EH (cell line): ENCODE measurements at regions not wholly inside any gene's neighbourhood (a gene's known extent, or its start where the extent isn't known, plus 50 kb on each side); places are given as distances from the start of the nearest gene placed in this dataset.

Experiments
- DNase-seq: peaks from one replicate; pipeline ENCODE4 v3.0.0-alpha.2; 2015; ENCODE audit warnings: low read depth

DNA sequence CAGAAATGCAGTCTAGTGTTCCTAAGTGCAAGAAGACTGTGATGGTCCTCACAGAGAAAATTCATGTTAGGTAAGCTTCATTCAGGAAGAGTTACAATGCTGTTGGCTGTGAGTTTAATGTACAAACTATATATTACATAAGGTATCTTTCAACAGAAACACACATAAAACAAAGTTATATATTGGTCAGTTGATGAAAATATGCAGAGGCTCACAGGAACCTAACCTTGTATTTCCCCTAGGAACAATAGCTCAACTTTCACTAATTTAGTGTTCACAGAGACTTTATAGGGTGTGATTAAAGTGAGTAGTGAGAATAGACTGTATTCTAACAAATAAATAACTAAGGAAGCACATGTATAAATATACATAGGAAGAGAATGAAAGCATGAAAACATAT is 676.9 kb upstream of the ADGRL4 start:
- no peak for DNase-seq

DNA sequence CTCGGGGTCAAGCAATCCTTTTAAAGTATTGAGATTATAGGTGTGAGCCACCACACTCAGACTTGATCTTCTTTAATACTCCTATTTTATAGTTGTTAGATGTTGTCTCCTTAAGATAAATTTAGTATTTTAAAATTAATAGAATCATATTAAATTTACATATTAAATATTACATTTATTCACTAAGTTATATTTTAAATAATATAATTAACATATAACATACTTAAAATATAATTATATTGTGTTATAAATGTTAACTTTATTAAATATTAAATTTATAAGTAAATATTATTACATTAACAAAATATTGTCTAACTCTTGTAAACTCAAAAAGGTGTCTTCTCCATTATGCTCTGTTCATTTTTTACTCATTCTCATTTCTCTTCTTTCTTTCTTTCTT is 675.9 kb upstream of the ADGRL4 start:
- no peak for DNase-seq

DNA sequence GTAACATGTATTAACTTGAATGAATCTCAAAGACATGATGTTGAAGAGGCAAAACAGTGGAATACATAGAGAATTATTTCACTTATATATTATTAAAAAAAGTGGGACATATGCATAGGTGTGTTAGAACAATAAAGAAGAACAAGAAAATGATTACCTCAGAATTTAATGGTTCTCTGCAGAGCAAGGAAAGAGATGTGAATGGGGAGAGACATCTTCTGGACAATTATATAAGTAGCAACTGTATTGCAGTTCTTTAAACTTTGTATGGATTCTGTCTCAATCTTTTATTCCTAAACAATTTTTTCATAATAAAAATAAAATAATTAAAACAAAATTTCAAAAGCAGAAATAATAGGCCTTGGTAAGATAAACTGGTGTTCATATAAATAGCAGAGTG is 674.9 kb upstream of the ADGRL4 start:
- no peak for DNase-seq

DNA sequence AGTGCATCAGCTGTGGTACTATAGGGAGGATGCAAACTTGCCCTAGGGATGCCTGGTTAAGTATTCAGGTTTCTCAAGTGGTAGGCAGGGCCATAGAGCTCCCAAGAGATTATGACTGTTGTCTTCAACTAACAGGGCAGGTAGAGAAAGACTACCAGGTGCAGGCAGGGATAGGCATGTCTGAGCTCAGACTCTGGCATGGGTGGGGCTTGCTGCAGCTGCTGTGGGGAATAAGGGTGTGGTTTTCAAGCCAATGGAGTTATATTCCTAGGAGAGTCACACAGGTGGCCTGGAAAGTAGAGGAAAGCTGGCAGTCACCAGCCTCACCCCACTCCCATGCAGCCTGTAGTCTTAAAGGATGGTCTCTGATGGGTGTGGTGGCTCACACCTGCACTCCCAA is 673.4 kb upstream of the ADGRL4 start:
- no peak for DNase-seq

DNA sequence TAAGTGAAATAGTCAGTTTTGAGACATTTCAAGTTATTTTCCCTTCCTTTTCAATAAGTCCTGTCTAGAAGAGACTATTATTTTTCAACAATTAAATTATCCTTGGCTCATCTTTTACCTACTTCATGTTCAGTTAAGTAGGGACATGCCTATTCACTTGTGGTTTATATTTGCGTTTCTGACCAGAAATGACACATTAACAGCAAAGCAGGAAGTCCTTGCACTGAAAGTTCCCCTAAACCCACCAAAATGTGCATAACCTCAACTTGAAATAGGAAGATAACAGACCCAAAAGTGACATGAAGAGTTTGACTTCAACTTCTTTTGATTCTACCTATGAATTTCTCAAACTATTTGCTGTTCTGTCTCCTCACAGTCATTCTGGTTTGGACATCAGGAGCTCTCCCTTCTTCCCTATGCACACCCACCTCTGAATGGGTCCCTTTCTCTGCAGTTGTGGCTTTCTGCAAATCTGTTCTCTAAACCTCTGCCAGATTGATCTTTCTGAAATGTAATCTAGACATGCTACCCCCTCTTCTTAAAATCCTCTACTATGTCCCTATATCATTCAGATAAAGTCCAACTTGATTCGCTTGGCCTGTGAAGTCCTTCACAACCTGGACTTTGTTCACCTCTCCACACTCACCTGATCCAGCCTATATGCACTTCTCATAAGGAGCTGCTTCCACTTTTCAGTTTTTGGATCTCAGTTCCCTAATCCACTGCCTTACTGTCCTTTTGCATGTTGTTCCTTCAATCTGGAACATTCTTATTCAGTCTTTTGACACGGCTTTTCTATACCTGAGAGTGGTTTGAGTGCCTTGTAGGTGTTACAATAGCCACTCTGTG is 661.5 kb upstream of the ADGRL4 start:
- no peak for DNase-seq

DNA sequence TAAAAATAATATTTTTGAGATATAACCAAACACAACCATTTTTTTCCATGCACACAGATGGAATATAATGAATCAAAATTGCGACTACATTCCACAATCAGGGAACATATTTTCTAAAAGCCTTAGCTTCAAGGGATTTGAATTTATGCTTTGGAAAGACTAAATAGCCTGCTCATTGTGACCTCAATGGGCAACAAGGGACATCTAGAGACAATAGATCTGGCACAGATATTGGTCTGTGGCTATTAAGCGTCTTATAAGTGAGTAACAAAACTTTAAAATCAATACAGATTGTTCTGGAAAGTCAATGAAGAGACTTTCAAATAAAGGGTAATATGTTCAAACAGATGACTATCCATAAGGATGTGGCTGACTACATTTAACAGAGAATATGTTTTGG is 660.6 kb upstream of the ADGRL4 start:
- DNase-seq: no peak

DNA sequence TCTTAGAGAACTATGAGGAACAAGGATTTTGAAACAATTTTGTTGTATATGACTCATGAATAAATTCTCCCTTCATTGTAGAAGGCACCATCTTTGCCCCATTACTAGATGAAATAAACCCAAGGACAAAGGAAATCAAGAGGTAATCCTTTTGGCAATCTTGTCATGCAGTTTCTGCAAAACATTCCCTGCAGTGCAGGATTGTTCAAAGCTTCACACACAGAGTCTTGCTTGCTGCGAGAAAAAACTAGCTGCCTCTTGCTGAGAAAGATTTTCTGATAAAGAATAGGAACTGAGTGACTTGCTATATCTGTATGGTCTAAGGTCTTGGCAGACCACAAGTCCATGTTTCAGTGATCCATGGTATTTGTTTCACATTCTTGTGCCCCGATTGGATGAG is 657.4 kb upstream of the ADGRL4 start:
- DNase-seq: peak; percentile 31

DNA sequence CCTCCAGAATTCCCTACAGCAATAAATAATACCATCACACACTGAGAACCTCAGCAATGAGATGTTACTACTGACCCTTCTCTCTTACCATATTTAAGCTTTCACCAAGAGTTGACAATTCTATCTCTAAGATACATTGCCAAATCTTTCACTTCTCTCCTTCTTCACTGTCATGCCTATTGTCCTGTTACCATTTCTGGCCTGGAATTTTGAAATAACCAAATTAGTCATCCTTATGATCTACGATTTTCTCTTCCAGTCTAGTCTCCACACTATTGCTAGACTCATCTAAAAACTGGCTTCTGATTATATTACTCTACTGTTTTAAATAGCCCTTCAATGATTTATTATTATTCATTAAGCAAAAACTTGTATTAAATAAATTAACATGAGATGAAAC is 656.1 kb upstream of the ADGRL4 start:
- no peak for DNase-seq

DNA sequence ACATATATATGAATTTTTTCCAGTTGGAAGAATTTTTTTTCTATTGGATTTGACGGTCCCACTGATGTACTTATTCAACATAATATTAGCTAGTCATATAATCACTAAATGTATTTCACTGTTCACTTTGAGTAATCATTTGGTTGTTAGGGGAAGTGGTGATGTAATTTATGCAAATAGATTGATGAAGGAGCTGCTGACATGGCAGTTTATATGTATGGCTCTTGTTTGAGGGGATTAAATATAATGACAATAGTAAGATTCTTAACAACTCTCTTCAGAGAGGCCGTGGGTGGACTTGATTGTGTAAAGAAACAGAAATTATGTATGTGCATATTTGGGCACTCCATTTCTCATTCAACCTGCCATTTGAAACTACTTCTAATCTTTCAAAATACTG is 653.6 kb upstream of the ADGRL4 start:
- DNase-seq: no peak

DNA sequence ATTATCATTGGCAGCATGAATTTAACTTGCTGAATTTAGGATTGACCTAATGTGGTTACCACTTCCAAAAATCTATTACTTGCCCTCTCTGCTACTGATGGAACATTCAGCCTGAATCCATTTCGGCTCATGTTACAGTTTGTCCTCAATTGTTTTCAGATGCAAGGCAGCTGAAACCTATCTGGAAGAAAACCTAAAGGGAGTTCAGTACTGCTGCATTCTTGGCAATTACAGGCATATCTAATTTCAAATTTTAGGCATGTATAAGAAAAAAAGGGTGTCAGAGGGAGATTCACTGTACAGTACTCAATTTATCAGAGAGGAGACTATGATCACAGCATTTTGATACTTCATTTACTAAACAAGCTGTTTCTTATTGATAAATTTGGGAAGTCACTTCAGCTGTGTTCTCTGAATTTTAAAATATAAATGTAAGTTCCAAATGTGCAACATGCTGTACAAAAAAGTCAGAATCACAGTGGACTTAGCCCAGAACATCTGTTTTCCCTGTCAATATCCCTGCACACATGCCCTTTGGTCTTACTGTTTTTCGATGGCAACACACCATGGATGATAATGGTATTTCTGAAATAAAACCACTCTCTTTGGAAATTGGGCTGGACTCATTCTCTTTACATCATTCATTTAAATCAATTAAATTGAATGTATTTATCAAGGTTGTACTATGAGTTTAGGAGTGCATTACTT is 651.6 kb upstream of the ADGRL4 start:
- no peak for DNase-seq

DNA sequence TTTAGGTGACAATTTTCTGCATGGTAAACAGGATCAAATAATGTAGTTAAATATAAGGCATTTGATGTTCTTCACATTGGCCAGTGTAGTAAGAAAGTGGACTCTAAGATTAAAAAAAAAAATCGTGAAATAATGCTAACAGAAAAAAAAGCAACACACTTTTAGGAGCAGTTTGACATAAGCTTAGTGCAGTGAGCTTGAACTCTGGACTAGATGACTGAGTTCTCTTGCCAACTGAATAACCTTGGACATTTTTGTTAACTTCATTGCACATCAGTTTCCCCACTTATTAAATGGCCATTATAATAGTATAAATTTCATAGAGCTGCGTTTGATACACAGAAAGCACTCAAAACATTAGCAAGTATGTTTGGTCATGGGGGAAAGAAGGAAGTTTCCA is 649.3 kb upstream of the ADGRL4 start:
- DNase-seq: no peak

DNA sequence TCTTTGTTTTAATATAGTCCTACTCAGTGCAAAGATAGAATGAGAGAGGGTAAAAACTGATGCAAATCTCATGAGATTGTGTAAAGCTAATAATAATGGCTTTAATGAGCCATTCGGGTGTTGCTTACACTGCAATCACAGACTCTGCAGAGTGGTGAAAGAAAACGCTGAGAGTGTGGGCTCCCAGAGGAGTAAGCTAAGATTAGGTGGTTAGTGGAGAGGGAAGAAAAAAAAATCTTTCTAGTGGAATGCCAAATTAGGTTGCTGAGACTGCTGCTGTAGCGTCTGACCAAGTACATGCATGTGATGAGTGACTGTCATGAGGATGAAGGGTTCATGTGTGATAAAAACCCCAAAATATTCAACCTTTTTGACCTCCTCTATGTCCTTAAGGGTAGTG is 645.9 kb upstream of the ADGRL4 start:
- DNase-seq: no peak

DNA sequence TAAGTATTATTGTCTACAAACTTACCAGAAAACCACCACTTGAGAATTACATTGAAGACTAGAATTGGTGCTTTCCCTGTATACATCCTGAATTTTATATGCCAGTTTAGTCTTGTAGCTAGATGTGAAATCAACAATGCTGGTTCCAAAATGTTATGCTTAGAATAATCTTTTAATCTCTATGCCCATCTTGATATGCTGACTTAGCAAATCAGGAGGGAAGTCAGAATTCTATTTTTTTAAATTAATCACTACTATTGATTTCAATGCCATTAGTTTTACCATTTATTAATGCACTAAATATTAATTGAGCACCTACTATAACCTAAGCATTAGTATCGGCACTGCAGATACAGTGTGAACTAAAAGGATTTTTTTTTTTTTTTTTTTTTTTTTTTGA is 641.6 kb upstream of the ADGRL4 start:
- DNase-seq: no peak

DNA sequence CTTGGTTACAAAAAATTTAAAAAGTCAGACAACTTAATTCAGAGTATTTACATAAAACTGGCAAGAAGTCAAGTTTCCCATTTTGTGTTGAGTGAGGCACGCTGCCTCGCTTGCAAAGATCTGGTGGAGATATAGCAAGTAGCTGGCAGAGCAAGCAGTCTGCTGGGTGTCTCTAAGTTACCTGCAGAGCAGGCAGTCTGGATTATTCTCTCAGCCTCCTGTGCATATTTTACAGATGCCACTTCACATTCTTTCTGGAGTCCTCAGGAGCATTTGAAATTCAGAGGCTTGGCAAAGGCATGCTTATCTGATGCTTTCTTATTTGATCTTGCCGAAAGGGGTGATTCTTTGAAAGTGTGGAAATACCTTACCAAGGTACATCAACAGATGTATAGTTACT is 640.4 kb upstream of the ADGRL4 start:
- DNase-seq: no peak

DNA sequence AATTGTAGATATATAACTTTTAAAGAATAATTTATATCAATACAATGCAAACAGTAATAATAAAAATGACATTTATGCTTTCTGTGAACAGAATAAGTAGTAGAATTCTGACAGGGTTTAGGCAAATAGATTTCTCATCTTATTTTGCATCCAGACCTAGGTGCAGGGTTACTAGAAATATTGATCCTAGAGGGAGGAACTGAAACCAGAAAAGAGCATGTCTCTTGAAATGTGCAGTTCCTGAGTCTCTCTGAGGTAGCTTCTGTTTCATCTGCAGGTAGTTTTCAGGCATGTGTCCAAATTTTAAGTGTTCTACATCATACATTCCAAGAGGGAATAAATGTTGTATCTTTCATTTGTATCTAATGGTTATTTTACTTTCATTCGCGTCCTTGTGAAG is 631.9 kb upstream of the ADGRL4 start:
- no peak for DNase-seq

DNA sequence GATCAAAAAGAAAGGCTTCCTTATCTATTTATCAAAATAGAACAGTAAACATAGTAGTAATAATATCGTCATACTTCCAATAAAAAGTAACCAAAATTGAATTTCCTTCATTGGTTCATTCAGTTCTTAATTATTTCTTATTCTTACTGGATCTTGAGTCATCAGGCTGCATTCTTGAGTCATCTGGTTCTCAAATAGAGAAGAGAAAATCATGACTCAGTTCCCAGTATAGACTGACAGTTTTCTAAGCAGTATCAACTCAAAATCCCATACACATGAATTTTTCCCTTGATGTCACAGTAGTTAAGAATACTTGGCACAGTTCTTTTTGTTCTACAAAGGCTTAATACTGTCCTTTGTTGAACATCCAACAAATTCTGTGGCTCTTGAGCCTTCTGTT is 626.9 kb upstream of the ADGRL4 start:
- peak; percentile 77 for DNase-seq

DNA sequence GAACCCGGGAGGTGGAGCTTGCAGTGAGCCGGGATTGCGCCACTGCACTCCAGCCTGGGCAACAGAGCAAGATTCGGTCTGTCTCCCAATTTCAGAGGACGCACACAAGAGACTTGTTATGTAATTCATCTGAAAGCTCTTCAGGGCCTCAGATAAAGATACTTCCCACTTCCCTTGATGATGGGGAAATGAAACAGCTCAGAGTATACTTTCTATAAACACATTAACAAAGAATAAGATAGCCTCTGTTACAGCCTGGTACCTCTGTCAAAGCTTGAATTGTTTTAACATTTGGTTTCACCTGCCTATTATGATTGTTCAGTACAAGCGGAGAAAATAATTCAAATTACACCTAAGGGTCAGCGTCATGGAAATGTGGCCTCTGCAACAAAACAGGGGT is 622.9 kb upstream of the ADGRL4 start:
- DNase-seq: no peak

DNA sequence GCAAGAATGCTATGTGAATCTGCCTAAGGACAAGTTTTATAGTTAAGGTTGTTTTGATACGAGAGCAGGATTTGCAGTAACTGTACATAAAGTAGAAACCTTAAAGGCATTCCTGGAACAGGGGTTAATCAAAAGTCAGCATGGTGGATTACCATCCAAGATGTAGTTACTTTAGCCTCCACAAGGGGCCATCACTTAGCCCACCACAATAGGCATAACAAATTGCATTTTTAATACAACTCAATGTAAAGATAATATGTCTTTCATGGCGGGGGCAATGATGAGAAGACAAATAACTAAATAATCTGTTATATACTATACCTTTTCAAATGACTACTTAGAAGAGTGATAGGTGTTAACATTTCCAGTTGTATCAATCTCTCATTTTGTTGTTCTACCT is 611.2 kb upstream of the ADGRL4 start:
- DNase-seq: no peak

DNA sequence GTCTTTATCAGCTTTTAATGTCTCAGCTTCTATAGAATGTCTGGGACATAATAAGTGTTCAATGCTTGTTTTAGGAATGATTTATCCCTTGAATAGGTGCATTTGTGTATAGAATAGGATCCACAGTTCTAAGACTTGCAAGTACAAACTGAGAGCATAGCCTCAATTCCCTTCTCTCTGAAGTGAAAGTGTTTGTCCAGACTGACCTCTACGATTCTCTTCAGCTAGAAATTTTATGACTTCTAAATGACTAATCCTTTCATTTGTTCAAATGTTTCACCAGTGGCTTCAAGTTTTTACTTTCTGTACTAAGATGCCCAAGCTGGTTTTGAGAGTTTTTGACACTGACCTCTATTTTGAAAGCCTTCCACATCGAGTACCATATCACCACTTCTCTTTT is 608.2 kb upstream of the ADGRL4 start:
- peak; percentile 22 for DNase-seq

DNA sequence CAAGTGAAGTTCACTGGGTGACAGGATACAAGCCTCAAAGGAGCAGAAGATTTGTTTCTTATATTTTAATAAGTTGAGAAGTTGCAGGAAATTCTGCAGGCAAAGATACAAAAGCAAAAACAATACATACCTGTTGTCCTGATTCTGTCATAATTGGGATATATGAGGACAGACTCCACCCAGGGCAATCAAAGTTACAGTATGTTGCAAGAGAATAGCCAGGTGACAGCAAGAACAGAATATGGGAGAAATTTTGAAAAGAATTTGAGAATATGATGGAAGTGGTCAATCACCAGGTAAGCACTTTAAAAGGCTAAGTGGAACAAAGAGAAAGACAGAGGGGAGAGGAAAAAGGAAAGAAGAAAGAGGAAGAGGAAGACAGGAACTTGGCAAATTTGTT is 607.6 kb upstream of the ADGRL4 start:
- DNase-seq: no peak

DNA sequence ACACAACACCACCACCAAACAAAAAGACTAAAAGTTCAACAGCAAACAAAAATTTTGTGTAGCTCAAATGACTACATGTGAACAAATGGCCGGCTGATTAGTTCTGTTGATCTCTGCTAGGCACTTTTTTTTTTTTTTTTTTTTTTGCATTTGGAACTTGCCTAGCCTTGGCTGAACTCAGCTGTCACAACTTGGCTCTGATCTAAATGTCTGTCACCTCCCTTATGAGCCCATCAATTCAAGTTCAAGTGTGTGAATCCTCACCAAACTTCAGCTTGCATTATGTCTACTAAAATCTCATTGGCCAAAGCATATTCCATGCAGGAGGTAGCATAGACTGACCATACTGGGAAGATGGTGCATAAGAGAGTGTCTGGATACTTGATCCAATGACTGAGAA is 606.5 kb upstream of the ADGRL4 start:
- no peak for DNase-seq

DNA sequence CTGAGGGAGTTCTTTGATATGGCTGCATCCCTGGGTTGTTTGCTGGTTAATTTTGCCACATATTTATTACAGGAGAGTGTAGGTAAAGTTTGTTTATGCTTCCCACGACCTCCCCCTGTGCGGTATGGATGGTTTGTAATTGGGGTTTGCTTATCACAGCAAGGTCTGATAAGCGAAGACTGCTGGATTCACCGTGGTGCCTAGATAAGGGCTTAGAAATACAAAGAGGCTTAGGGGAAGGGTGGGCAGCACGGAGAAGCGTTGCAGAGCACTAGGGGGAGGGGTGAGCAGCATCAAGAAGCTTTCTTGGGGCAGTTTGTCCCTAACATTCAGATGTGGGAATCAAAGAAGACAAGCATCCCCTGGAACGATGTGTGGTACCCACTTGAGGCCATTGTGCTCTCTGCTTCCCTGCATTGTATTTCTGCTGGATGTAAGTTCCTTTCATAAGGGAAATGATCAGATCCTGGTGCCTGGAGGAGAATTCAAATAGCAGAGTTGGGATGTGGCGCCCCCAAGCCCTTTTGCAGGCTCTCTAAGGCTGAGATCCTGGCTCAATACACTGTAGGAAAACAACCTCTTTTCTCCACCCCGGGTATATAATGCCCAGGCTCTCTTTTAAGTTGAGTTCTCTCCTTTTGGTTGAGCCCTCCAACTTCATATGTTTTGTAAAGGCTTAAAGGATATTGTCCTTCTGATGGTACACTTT is 598.1 kb upstream of the ADGRL4 start:
- DNase-seq: no peak

DNA sequence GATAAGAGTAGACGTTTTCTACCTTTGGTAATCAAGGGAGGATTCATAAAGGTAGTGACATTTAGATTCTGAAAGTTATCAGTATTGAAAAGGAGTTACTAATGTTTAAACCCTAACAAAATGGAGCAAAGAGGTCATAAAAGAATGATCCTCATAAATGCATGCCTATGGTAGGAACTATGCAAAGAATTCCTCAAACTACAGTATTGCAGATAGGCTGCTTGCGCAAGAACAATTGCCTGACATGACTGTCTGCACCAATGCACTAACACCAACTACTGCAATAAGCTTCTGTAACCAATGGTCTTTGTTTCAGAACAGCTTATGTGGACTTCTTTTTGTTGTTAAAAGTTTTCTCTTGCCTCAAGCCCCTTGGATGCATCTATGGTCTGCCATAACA is 597.3 kb upstream of the ADGRL4 start:
- peak; percentile 78 for DNase-seq
